Anterior cingulate cortex (tissue), 58 donors: ENCODE measurements at regions not wholly inside any gene's neighbourhood (a gene's known extent, or its start where the extent isn't known, plus 50 kb on each side); places are given as distances from the start of the nearest gene placed in this dataset.

ENCODE experiments used
- DNase-seq, 58 donors: peaks; one replicate each; lab custom pipeline; 2025; lab: John Stamatoyannopoulos, UW

DNA sequence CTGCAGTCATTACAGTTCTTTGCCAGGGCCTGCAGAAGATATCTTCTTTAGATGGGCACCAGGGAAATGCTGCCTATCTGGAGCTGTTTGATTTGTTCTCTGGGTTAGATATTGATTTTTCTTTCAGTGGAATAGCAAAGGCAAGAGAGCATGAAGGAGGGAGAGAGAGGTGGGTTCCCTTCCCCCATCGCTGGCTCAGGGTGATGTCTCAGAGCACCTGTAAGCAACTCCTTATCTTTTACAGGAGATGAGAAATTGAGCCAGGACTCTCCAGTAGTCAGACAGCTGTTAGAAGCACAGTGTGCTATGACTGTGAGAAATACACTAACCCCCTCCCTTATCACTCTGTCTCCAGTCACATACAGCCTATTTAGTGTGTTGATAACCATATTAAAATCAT is 89.3 kb upstream of the SLC24A5 start:
- DNase-seq: no peak

DNA sequence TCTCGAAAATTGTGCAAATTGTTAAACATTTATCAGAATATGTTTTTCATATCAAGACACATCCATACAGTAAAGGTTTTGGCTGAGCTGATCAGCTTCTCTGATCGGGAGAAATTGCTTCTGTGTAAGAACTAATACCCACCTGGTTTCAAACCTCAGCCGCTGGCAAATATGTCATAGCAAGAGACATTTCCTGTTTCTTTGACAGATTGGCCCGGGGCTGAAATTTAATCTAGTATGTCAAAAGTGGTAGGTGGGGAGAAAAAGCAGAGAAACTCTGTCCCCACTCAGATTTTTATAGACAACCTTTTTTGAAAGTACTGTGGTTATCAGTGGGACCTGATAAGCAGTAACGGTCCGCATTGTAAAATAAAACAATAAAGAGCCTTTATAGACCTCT is 88.8 kb upstream of the SLC24A5 start:
- DNase-seq: no peak

DNA sequence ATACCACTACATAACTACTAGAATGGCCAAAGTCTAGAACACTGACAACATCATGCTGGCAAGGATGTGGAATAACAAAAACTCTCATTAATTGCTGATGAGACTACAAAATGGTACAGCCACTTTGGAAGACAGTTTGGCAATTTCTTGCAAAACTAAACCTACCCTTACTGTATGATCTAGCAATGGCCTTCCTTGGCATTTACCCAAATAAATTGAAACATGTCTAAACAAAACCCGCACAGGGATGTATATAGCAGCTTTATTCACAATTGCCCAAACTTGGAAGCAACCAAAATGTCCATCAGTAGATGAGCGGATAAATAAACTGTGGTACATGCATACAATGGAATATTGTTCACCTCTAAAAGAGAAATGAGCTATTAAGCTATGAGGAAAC is 87.9 kb upstream of the SLC24A5 start:
- no peak for DNase-seq

DNA sequence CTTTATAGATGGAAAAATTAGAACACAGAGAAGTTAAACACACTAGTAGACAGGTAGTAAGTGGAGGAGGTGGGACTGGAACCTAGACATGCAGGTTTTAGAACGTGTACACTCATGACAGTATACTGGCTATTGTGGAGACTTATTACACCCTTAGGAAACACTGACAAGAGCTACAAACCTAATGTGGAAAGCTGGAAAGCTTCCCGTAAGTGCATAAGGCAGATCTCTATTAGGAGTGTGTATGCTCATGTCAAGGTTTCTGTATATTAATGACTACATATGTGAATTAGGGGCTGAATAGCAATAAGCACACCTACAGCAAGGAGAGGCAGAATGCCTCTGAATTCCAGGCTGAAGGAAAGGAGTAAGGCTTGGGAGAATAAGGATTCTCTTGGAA is 82.6 kb upstream of the SLC24A5 start:
- DNase-seq: no peak

DNA sequence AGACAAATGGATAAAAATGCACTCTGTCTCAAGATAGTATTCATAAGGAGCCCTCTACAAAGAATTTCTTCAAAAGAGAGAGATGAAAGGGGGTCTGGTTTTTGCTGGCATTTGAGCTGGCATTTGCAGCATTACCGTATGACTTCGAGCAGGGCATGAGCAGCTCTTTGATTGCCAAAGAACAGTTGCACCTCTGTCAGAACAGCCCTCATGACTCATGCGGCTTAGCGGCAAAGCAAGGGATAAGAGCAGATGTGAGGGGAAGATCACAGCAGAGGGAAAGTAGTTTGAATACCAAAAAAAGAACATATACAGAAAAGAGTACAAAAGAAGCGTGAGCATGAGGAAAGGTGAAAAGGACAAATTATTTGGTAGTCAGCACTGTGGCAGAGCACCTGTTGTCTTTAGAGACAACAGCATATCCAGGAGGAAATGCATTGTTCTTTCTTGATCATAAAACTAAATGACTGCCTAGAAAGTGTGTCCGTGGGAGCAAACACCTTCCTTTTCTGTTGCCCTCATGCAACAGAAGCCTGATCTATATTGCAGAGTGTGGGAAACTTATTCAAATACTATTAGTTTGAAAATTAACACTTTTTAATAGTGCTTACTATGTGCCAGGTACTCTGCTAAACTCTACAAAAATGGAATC is 80.5 kb upstream of the SLC24A5 start:
- peak in 18 of 58 donors; percentile 1 to 25 (median 4) for DNase-seq

DNA sequence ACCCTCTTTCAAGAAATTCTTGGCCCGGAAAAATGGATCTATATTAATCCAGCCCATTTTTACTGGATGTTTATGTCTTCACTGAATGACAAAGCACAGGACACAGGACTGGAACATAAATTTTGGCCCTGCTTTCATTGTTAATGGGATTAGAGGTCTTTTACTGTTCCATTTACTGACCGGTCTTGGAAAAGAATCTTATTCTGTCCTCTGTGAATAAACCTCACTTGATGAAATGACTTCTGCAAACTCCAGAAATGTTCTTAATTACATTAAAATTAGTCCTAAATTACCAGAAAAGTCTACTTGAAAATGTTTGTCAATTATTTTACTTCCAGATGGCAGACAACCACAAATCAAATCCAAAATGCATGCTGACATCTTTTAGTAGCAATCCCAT is 79.3 kb upstream of the SLC24A5 start:
- DNase-seq: no peak

DNA sequence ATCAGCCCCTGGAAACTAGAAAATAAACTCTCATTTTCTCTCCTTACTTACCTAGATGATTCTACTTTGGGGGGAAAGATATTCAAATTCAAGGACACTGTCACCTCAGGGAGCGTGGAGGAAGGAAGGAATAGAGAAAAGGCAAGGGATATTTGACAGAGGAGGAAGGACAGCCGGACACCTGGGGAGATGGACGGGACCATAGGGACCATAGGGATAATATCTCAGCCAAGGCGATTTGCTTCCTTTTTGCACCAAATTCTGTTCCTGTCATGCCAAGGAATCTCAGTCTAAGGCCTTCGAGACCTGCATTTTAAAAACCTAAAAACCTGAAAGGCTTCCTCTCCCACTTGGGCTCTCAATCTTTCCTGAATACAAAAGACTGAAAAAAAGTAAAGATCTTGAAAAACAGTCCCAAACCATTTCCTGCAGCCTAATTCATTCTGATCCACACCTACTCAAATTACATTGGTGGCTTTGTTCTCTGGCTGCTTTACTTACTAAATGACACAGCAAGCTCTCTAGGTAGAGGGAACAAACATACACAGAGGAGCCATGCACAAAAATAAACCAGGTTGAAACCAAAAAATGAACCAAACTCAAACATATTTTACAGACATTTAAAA is 73.9 kb upstream of the SLC24A5 start:
- DNase-seq: no peak

DNA sequence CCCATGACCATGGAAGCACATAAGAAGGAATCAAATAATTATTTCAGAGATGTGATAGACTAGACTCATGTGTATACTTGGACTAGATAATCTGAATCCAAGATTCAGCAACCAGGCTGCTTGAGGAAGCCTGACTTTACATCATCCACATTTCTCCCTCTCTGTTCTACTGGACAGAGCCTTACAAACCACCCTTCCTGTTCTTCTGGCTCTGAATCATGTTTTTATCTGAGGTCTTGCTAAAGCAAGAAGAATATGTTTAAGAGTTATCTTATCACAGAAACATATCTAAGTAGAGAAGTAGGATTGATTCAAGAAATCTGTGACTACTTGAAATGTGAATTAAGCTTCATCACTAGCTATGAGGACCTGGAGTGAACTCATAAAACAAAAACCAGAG is 71.1 kb upstream of the SLC24A5 start:
- no peak for DNase-seq

DNA sequence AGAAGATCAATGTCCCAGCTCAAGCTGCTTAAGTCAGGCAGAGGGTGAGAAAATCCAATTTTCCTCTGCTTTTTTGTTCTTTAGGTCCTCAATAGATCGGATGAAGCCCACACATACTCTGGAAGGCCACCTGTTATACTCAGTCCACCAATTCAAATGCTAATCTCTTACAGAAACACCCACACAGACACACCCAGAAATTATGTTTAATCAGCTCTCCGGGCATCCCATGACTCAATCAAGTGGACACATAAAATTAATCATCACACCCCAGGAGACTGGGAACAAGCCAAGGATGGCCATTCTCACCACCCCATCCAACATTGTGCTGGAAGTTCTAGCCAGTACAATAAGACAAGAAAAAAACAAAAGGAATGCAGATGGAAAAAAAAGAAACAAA is 67.8 kb upstream of the SLC24A5 start:
- no peak for DNase-seq

DNA sequence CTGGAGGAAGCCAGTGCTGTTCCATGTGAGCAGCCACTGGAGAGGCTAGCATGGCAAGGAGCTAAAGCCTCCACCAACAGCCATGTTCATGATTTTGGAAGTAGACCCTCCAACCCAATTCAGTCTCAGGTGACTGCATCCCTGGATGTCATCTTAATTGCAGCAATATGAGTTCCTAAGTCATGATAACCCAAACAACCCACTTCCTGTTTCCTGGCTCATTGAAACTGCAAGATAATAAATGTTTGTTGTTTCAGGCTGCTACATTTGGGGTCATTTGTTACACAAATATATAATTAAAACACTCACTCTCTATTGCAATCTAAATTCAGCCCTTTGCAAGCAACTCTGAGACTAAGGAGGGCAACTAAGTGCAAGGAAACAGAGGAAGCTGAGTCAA is 62.4 kb upstream of the SLC24A5 start:
- no peak for DNase-seq

DNA sequence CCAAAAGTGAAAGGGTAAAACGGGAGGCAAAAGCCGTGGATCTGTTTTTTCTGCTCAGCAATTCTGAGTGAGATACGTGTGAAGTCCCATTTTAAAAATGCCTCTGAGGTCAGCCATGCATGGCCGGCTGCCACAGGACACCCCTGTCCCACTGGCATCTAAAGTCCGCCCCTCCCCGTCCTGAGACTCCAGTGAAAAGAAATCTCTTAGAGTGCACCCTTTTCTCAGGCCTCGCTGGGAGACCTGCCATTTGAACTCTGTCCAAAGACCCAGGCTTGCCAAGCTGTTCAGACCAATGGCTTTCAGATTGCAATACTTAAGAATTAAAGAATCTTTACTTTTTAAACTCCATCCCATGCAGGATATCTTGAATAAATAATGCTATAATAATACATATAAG is 61.0 kb upstream of the SLC24A5 start:
- peak in 52 of 58 donors; percentile 3 to 86 (median 46) for DNase-seq

DNA sequence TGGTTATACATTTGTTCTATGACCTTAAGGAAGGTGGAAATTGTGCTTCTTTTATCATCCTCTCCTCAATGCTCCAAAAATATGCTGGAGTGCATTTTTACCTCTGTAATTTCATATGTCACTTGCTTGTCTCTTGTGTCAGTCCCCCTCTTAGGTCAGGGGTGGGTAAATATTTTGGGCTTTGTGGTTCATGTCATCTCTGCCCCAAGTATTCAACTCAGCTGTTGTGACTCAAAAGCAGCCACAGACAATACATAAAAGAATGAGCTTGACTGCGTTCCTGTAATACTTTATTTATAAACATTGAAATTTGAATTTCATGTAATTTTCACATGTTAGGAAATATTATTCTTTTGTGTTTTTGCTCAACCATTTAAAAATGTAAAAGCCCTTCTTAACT is 60.4 kb upstream of the SLC24A5 start:
- DNase-seq: no peak

DNA sequence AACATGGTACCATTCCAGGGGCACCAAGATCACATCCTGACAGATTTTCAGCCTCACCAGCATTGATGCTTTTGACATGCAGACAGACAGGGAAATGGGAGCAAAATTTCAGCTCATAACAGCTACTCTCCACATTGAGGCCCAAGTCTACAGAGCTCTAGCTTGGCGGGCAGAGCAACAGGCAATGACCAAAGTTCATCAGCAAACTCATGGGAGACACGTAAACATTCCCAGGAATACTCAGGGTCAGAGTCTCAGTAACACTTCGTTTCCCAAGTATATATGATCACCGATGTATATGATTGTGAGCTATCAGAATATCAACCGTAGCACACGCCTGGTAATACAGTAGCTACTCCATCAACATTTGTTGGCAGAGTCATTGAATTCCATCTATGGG is 59.2 kb upstream of the SLC24A5 start:
- no peak for DNase-seq

DNA sequence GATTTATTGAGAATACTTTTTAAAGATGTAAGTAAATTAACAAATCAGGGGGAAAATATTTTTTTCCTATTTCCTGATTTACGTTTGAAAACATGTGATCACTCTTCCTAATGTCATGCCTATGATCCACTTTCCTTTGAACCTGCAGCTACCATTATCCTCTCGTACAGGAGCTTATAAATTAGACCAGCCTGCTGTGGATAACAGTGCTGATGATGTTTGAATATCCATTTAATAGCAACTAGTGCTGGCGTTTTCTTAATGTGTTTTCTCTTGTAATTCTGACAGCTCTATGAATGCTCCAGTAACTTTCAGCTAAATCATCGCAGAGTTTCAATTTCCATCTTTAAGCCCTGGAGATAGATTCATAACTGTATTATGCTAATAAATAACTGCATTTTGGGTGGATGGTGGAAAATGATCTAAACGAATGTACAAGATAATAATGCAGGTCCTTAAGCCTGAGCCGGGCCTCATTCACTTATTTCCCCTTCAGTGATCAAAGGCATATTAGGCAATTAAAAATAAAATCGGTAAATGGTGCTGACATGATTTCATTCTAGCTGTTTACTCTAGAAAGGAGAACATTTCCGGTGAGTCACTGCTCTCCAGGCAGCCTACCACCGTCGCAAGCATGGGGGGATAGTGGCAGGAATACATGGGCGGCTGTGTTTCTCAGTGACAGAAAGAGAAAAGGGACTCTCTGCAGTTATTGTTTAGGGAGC is 58.5 kb upstream of the SLC24A5 start:
- DNase-seq: peak in 1 of 58 donors; percentile 3

DNA sequence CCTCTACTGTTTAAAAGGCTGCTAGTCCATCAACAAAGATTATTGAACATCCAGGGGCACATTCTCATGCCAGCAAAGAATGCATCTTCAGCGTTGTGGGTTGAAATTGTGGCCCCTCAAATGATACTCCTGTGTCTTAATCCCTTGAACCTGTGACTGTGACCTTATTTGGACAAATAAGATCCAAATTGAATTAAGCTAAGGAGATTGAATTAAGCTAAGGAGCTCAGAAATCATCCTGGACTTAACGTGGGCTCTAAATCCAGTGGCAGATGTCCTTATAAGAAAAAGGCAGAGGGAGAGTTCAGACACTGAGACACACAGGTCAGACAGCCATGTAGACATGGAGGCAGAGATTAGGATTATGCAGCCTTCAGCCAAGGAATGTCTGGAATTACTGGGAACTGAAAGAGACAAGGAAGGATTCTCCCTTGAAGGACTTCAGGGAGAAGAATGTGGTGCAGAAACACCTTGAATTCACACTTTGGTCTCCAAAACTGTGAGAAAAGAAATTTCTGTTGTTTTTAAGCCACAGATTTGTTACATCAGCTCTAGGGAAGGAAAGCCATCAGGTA is 57.3 kb upstream of the SLC24A5 start:
- no peak for DNase-seq

DNA sequence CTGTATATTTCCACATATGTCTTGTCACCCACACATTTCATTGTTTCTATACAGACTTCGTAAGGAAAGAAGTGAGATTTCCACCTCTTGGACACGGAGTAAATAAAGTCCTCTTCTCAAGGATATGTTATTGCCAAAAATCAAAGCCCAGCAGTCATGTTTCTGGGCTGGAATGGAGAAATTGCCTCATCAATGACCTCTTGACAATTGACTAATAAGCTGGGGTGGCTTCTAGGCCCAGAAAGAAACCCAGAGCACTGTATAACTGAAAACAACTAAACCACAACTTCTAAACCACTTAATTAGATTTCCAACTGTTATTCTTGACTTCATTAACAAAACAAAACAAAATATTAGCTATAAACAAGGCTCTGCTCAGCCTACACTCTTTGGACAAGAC is 56.4 kb upstream of the SLC24A5 start:
- DNase-seq: no peak

DNA sequence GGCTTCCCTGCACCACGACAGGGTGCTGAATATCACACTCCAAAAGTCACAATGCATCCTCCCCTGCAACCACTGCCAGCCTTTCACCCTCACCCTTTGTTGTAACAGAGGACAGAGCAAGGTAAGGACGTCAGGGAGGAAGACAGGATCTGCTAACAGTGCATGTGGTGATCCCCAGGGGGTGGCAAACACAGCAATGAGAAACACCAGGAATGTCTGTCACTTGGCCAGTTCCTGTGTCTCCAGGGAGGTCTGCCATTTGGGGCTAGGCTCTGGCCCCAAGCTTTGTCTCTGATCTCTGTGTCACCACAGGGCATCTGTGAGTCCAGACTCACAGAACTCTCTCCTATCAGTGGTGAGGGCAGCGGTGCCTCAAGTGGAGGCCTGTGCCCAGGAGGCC is 54.3 kb upstream of the SLC24A5 start:
- no peak for DNase-seq
